GM18511 (cell line): ENCODE measurements at regions not wholly inside any gene's neighbourhood (a gene's known extent, or its start where the extent isn't known, plus 50 kb on each side); places are given as distances from the start of the nearest gene placed in this dataset.

Source experiments
- ATAC-seq: cut with Tn5 transposase; IDR thresholded peaks from one replicate; pipeline ENCODE4 v1.9.1; 2021; ENCODE audit warnings: mild to moderate bottlenecking, moderate library complexity; ENCODE audit not compliant: unreplicated experiment

- ATAC-seq: no peak
These were observed 92.5 kb upstream of the RBBP8 start for GRCh38 chr18:22840606-22841144.

DNA sequence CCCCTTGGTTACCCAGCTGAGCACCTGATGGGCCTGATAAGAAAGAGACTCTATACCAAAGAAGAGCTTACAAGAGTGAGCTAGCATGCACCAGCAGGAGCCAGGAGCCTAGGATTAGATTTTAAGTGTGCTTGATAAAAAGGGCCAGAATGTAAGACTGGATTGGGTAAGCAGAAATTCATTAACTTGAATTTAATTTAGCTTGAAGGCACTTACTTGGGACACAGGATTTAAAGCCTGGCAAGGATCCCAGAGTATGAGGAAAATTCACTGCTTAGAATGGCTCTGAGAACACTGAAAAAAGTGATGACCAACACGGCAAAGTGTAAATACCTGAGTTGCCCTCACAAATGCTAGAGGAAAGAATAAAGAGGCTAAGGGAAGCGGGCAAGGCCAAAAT, 91.3 kb upstream of the RBBP8 start:
- no peak for ATAC-seq

DNA sequence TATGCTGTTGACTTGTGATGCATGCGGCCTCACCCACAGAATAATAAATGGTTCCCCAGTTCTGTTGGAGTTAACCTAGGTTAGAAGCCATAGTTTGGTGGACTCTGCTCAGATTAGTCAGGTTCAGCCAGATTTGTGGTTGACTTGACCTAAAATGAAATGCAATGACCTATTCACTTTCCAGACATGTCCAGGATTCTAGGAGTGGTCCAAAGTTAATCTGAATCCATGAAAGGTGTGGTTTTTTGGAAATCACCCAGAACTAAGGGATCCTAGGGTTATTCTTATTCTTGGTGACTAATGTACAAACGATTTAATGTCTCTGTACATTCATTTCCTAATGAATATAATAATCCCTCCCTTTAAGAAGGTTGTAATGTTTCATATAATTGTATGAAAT, 88.9 kb upstream of the RBBP8 start:
- no peak for ATAC-seq

- ATAC-seq: no peak
These were observed 88.5 kb upstream of the RBBP8 start for GRCh38 chr18:22844628-22845027.

DNA sequence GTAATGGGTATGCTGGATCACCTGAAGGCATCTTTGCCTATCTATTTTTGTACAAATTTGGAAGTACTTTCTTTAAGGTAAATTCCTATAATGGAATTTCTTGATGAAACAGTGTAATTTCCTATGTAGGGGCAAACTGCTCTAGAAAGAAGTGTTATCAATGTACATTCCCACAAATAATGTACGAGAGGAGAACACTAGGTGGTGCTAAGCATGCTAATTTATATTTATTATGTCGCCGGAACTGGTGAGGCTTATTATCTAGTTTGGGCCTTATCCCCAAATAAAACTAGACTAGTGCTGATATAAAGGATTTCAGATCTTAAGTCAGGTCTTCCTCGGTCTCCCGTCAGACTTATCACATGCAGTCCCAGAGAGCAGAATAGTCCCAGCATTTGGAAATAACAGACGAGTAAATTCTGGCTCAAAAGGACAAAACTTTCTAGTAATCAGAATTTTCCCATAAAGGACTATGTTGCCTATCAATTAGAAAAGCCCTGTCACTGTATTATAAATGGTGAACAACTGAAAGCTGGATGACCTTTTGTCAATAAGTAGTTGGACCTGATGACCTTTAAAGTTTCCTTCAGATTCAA, 86.9 kb upstream of the RBBP8 start:
- ATAC-seq: no peak

DNA sequence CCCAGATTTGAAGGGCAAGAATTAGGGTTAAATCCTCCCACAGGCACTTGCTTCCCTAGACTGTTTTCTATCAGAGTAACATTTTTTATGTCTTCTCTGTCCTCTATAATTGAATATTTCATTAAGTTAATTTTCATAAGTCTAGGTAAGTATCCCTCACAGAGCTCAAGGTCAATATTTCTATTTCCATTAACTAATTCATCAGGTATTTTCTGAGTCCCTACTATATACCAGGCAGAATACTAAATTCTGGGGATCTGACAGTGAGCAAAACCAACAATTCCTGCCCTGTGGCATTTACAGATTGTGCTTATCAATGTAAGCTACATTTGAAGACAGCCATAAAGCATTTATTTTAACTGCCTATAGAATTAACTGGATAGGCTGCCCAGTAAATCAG, 86.4 kb upstream of the RBBP8 start:
- no peak for ATAC-seq

DNA sequence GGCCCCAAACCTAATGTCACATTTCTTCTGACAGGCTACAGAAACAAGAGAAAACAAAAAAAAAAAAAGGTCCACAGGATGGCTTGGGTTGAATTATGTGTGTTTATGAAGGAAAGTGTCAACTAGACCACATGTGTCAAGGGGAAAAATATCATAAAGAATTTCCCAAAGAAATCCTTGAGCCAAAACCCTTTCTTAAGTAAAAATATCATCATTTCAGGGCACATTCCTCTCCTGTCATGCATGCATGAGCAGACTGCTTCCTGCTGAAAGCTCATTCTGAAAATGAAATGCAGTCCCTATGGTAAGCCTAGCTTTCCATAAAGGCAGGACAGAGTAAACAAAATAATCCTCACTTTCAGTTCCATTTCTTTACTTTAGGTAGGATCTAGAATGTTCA, 85.7 kb upstream of the RBBP8 start:
- ATAC-seq: no peak

GRCh38 chr18:22847867-22848451, 85.2 kb upstream of the RBBP8 start:
- ATAC-seq: no peak

DNA sequence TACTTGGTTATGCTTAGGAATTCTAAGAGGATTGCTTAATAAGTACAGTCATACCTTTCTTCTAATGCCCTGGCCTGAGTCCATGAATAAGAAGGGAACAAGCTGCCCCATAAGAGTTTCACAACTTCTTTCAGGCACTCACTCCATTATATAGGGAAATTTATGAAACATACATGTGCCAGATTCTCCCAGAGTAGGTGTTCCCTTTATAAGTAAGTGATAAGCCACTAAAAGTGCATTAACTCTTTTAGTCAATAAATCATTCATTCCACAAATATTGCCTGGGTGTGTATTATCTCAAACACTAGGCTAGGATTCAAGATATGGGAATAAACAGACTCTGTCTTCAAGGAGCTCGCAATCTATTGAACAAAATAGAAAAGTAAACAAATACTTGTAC, 84.5 kb upstream of the RBBP8 start:
- no peak for ATAC-seq

DNA sequence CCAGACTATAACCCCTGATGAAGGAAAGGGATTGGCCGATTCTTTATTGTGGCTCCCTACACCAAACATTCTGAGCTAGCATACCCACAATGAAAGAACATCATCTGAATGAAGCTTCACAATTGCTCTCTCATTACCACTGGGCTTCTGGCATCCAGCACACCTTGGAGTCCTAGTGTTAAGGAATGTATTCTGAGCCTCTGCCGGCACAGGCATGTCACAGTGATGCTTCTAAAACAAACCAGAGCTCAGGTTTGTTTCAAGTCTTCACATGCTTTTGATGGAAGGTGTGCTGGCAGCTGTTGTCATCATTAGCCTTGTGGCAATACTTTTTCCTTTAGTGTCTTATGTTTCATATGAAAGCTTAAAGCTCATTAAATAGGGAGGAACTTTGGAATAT, 76.3 kb upstream of the RBBP8 start:
- ATAC-seq: no peak

DNA sequence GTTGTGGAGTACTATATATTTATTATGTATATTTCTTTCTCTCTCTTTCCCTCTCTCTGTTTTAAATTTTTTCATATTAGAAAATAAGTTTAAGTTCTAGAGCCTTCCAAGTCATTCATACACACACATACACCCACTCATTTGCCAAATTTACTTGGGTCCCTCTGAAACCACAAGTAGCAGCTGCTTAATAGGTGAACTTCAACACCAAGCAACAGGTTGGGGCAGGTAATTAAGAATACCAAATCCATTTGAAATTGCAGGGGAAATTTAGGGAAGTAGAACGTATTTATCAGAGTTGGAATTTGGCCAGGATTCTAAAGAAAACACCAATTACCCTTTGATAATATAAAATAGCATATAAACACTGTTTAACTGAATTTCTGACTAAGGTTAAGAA, 75.0 kb upstream of the RBBP8 start:
- ATAC-seq: no peak

- ATAC-seq: no peak
These were observed 72.3 kb upstream of the RBBP8 start for GRCh38 chr18:22860807-22861206.

GRCh38 chr18:22865354-22866116, 67.6 kb upstream of the RBBP8 start:
- ATAC-seq: no peak

DNA sequence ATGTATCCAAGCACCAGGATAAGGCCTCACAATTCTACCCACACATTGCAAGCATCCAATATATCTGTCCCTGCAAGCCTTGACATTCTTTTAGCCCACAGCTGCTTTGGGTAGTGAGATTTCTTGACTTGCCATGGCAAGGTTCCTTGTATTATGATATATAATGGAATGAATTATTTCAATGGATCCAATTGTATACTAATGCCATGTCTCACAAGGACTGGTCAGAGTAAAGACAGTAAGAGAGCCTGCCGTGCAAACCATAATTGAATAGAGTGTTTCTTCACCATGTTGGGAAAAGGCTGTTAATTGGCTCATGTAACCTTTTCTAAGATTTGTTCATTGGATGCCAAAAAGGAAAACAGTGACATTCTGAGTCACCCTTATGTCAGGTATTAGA, 64.3 kb upstream of the RBBP8 start:
- no peak for ATAC-seq

GRCh38 chr18:22871809-22872525, 61.2 kb upstream of the RBBP8 start:
- no peak for ATAC-seq

GRCh38 chr18:22872900-22873537, 60.1 kb upstream of the RBBP8 start:
- ATAC-seq: peak; percentile 87

- ATAC-seq: no peak
These were observed 53.8 kb upstream of the RBBP8 start for GRCh38 chr18:22879293-22879692.

- ATAC-seq: no peak
These were observed 51.0 kb upstream of the RBBP8 start for GRCh38 chr18:22882084-22882483.

- no peak for ATAC-seq
These were observed 49.9 kb upstream of the RBBP8 start for GRCh38 chr18:22883179-22883578.
